ENCODE measurements at regions not wholly inside any gene's neighbourhood (a gene's known extent, or its start where the extent isn't known, plus 50 kb on each side); places are given as distances from the start of the nearest gene placed in this dataset.

DNA sequence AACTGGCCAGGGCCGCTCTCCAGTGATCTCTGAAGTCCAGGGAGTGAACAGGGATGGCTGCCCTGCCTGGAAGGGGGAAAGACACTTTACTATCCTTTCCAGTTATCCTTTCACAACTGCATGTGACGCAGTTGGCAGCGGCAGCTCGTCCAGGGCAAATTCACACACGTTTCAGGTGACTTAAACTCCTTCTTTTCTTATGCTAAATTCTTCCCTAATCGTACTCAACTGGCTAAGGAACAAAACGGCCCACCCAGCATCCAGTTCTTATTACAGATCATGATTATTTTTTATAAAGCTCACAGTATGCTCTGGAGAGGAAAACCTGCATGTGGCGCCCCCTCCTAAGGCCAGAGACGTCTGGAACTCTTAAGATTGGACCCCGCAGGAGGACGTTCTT lies 767.1 kb downstream of the UQCRFS1 start:
- Histone ChIP-seq H3K27ac (no peak overlapping the region), H3K27me3 (ENCODE audit: insufficient read depth in 3 of 3, low read length in 2 of 3) (no peaks in the 10 kb centered on the region), H3K4me3 (no peak overlapping the region), H3K9me3 (no peaks in the 10 kb centered on the region), H3K36me3 (ENCODE audit: insufficient read depth in 1 of 2, low read depth in 1 of 2) (no peaks in the 10 kb centered on the region), H3K4me1 (no peaks in the 10 kb centered on the region)
- intact Hi-C loops (cut with DNase I), result no loop called here
- no peak for DNase-seq
- 69 to 81% (median 72%) methylated on average over 11 of the region's 11 CpGs for WGBS, 3 donors
- no peak for ATAC-seq
- TF ChIP-seq, protein P1, sequence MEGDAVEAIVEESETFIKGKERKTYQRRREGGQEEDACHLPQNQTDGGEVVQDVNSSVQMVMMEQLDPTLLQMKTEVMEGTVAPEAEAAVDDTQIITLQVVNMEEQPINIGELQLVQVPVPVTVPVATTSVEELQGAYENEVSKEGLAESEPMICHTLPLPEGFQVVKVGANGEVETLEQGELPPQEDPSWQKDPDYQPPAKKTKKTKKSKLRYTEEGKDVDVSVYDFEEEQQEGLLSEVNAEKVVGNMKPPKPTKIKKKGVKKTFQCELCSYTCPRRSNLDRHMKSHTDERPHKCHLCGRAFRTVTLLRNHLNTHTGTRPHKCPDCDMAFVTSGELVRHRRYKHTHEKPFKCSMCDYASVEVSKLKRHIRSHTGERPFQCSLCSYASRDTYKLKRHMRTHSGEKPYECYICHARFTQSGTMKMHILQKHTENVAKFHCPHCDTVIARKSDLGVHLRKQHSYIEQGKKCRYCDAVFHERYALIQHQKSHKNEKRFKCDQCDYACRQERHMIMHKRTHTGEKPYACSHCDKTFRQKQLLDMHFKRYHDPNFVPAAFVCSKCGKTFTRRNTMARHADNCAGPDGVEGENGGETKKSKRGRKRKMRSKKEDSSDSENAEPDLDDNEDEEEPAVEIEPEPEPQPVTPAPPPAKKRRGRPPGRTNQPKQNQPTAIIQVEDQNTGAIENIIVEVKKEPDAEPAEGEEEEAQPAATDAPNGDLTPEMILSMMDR (IDR thresholded peaks at IDR 0.05), result no peak

DNA sequence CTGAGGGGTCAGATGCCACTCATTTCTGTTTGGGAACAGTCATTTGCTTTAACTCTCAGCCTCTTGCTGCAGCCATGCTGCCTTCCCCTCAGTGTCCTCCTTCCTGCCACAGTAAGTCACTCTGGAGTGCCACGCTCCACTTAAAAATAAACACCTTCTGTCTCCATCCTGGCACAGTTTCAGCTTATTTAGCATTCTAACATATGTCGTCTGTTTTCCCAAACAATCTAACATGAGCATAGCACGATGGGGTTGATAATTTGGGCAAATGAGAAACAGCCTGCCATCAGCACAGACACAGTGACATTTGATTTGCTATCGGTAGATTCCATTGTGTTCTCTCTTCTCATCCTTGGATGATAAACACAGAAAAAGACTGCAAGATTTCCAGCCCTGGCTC lies 768.6 kb downstream of the UQCRFS1 start:
- TF ChIP-seq, protein P1 (IDR thresholded peaks at IDR 0.05), result no peak
- ATAC-seq (no peak), DNase-seq (no peak)
- H3K36me3 ChIP-seq (ENCODE audit: insufficient read depth in 1 of 2, low read depth in 1 of 2), result no peaks in the 10 kb centered on the region
- no peaks in the 10 kb centered on the region for H3K9me3 ChIP-seq
- H3K27ac ChIP-seq, result no peak overlapping the region
- no peaks in the 10 kb centered on the region for H3K27me3 ChIP-seq (ENCODE audit: insufficient read depth in 3 of 3, low read length in 2 of 3)
- H3K4me1 ChIP-seq, result no peaks in the 10 kb centered on the region
- intact Hi-C loops (cut with DNase I), result no loop called here
- WGBS, 3 donors, result 59 to 60% (median 59%) methylated on average over 4 of the region's 4 CpGs
- H3K4me3 ChIP-seq, result no peak overlapping the region

DNA sequence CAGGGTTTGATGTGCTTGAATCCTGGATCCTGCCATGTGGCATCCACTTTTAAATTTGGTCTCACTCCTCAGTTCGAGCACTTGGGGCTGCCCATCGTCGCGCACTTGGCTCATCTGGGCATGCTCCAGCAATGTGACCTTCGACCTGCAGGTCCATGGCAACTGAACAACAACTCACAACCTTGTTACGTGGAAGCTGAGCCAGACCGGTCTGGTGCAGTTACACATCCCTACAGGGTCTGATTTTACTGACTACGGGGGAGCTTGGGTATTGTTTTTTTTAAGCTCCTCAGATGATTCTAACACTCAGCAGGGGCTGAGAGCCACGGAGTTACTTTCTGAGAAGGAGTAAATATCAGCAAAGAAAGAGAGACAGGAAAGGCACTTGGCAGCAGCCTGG lies 769.6 kb downstream of the UQCRFS1 start:
- H3K4me3 ChIP-seq, result no peak overlapping the region
- no peaks in the 10 kb centered on the region for H3K36me3 ChIP-seq (ENCODE audit: insufficient read depth in 1 of 2, low read depth in 1 of 2)
- H3K4me1 ChIP-seq, result no peaks in the 10 kb centered on the region
- 57 to 64% (median 59%) methylated on average over 9 of the region's 9 CpGs for WGBS, 3 donors
- no peaks in the 10 kb centered on the region for H3K27me3 ChIP-seq (ENCODE audit: insufficient read depth in 3 of 3, low read length in 2 of 3)
- TF ChIP-seq, protein P1 (IDR thresholded peaks at IDR 0.05), result no peak
- no peak overlapping the region for H3K27ac ChIP-seq
- H3K9me3 ChIP-seq, result no peaks in the 10 kb centered on the region
- intact Hi-C loops (cut with DNase I), result no loop called here
- ATAC-seq (no peak), DNase-seq (no peak)

DNA sequence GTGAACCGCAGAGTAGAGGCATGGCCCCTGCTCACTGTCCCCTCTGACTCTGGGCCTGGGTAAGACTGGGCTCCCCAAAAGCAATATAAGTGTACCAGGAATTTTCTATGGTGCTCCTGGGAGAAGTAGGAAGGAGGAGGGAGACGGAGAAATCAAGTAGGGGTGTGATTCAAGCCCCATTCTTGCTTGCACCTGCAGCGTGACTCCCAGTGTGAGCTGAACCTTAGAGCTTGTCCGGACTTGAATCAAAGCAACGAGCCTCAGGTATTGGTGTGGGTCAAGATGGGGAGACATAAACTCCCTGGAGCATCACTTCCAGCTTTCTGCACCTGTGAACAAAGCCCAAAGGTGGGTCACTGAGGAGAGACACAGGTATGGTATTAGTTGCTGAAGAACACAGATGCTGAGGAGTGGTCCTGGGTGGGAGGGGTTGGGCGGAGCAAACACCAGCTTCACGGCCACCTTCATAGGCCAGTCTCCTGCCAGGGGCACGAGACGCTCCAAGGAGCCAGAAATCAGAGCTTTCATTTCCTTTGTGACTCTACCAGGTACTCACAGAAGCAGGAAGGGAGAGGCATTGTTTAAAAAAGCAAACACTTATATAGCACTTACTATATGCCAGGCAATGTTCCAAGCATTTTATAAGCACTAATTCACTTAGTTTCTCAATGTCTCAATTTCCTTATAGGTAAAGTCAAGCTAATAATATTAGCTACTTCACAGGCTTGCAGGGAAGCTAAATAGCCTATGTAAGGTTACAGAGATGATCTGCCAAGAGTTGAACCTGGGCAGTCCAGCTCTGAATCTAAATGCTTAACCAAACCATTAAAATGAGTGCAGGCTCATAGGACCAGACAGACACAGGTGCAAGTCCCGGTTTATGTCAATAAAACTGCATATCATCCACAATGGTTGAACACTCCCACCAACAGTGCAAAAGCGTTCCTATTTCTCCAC lies 775.3 kb downstream of the UQCRFS1 start:
- H3K36me3 ChIP-seq (ENCODE audit: insufficient read depth in 1 of 2, low read depth in 1 of 2), result no peaks in the 10 kb centered on the region
- 79 to 88% (median 80%) methylated on average over 11 of the region's 11 CpGs for WGBS, 3 donors
- H3K9me3 ChIP-seq, result no peaks in the 10 kb centered on the region
- H3K27ac ChIP-seq, result no peak overlapping the region
- ATAC-seq (no peak), DNase-seq (no peak)
- intact Hi-C loops (cut with DNase I), result no loop called here
- TF ChIP-seq, protein P1 (IDR thresholded peaks at IDR 0.05), result no peak
- H3K4me1 ChIP-seq, result no peaks in the 10 kb centered on the region
- peaks cover 0 to 2% (median 0%) of the 10 kb centered on the region in 3 donors for H3K27me3 ChIP-seq (ENCODE audit: insufficient read depth in 3 of 3, low read length in 2 of 3)
- H3K4me3 ChIP-seq, result no peak overlapping the region

Measured in psoas muscle (tissue), 7 donors.